SK-N-DZ (cell line): ENCODE measurements at regions not wholly inside any gene's neighbourhood (a gene's known extent, or its start where the extent isn't known, plus 50 kb on each side); places are given as distances from the start of the nearest gene placed in this dataset.
"Not testable (repeated sequence)": the region's sequence is repeated elsewhere in the genome, so short reads cannot be mapped to it uniquely, and the experiment has no call there.

ENCODE experiments used
- DNase-seq: peaks from one replicate; pipeline ENCODE4 v3.0.0-alpha.2; 2015; ENCODE audit warnings: low spot score

GRCh38 chr4:49227941-49228340 is 241.9 kb downstream of the CWH43 start:
- not testable (repeated sequence) for DNase-seq

GRCh38 chr4:49229243-49229642 is 243.2 kb downstream of the CWH43 start:
- DNase-seq, result not testable (repeated sequence)

GRCh38 chr4:49229713-49230112 is 243.6 kb downstream of the CWH43 start:
- DNase-seq, result not testable (repeated sequence)

- DNase-seq, result not testable (repeated sequence)
These were observed 247.3 kb downstream of the CWH43 start for GRCh38 chr4:49233346-49233745.

- not testable (repeated sequence) for DNase-seq
These were observed 247.7 kb downstream of the CWH43 start for GRCh38 chr4:49233749-49234148.

- DNase-seq, result not testable (repeated sequence)
These were observed 248.3 kb downstream of the CWH43 start for GRCh38 chr4:49234382-49234781.

GRCh38 chr4:49235413-49236160 is 249.5 kb downstream of the CWH43 start:
- DNase-seq, result not testable (repeated sequence)

- DNase-seq, result not testable (repeated sequence)
These were observed 250.4 kb downstream of the CWH43 start for GRCh38 chr4:49236474-49236873.

- not testable (repeated sequence) for DNase-seq
These were observed 255.2 kb downstream of the CWH43 start for GRCh38 chr4:49241295-49241694.

- not testable (repeated sequence) for DNase-seq
These were observed 276.7 kb downstream of the CWH43 start for GRCh38 chr4:49262786-49263185.

GRCh38 chr4:49270435-49270834 is 284.4 kb downstream of the CWH43 start:
- DNase-seq, result not testable (repeated sequence)

GRCh38 chr4:49270912-49271311 is 284.8 kb downstream of the CWH43 start:
- not testable (repeated sequence) for DNase-seq

- DNase-seq, result not testable (repeated sequence)
These were observed 299.8 kb downstream of the CWH43 start for GRCh38 chr4:49285905-49286304.

GRCh38 chr4:49286926-49287745 is 301.1 kb downstream of the CWH43 start:
- DNase-seq, result peak; percentile 27

- peak; percentile 30 for DNase-seq
These were observed 301.8 kb downstream of the CWH43 start for GRCh38 chr4:49287893-49288292.

GRCh38 chr4:49288796-49289195 is 302.7 kb downstream of the CWH43 start:
- peak; percentile 19 for DNase-seq

- DNase-seq, result not testable (repeated sequence)
These were observed 328.7 kb downstream of the CWH43 start for GRCh38 chr4:49314815-49315214.

GRCh38 chr4:49320725-49321410 is 334.8 kb downstream of the CWH43 start:
- not testable (repeated sequence) for DNase-seq

- DNase-seq, result not testable (repeated sequence)
These were observed 335.6 kb downstream of the CWH43 start for GRCh38 chr4:49321511-49322300.

- DNase-seq, result not testable (repeated sequence)
These were observed 336.8 kb downstream of the CWH43 start for GRCh38 chr4:49322610-49323572.
